Heart left ventricle (tissue), 13 donors: ENCODE measurements at regions not wholly inside any gene's neighbourhood (a gene's known extent, or its start where the extent isn't known, plus 50 kb on each side); places are given as distances from the start of the nearest gene placed in this dataset.

Source experiments
- CTCF ChIP-seq, 12 donors: fragments of 200-600 bp; sonication (generic) in 4 of 12; IDR thresholded peaks; one replicate each; pipeline versions ENCODE4 v1.5.0 to v1.8.0; 2018 to 2022; ENCODE audit warnings: antibody characterized with exemption in 12 of 12, mild to moderate bottlenecking in 5 of 12
- POLR2A ChIP-seq, 2 donors: fragments of 450-650 bp; IDR thresholded peaks; one replicate each; pipeline ENCODE4 v1.6.1; 2017; ENCODE audit warnings: antibody characterized with exemption in 2 of 2, mild to moderate bottlenecking in 2 of 2, moderate library complexity in 2 of 2
- donor health status: ischemic (EF 13 %, LVEDD 7.1; RV severe dilation, severe dysfunction).
- donor health status: DM: no; HTN: yes; CAD: no.
- donor health status: DM: no; HTN: no; CAD: no.
- donor health status: ischemic (EF 25% LVEDD 6.9; RV normal size, moderate dysfunction).
- donor health status: ischemic (EF 25% LVEDD 5.7; RV mildly dilated, moderate dysfunction).
- donor health status: ischemic (EF 35%, LVEDD 5.7; RV mildly dilated, moderate dysfunction).
- donor health status: nonischemic (EF 11% LVEDD 7.7; RV severe dilation, severe dysfunction).
- donor health status: DM: yes; HTN: yes; CAD: no.
- donor health status: PGD.
- donor health status: ischemic (EF 29% LVEDD 5.4; RV normal size, mild dysfunction).
- donor health status: nonischemic (EF 23%, LVEDD 6.1; RV moderate dilation, normal function).

- TF ChIP-seq CTCF (IDR thresholded peaks at IDR 0.05) (no peak), POLR2A (IDR thresholded peaks at IDR 0.05) (no peak)
Measured at GRCh38 chr2:235333076-235333475, 160.8 kb upstream of the AGAP1 start.
